KBM-7 (cell line): ENCODE measurements at regions not wholly inside any gene's neighbourhood (a gene's known extent, or its start where the extent isn't known, plus 50 kb on each side); places are given as distances from the start of the nearest gene placed in this dataset.

Source experiments
- DNase-seq: peaks from one replicate; pipeline ENCODE4 v3.0.0-alpha.2; 2015
- in situ Hi-C: fragments of 300-500 bp; cut with MboI; formaldehyde crosslinking; loops from 2 replicates; pipeline ENCODE4 v1.14.3; 2020; ENCODE audit warnings: low sequenced_read_pairs, low pct_unique_long_range_greater_than_20kb, mixed read lengths

DNA sequence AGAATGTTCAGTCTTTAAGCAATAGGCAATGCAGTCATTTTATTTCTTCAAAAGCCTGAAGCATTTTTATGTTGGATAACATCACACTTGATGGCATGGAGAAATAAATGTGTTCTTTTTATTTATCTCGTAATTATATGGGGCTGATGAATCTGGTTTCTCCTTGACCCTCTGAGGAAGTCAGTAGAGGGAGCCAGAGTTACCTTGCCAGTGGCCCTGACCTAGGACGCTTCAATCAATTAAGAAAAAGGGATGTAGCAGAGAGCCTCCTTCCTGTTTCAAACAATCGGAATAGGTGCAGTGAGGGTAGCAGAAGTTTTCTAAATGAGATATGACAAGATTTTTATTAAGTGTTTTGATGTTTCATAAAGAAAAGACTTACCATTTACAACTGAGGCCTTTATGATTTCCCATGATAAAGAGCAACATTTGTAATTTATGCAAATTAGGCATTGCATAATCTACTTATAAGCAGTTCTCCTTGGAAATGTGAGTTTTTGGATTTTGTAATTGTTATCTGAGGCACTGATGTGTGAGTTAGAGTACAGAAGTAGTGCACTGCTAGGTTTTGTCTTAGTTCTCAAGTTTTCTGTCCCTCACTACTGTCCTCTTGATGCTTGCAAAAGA lies 129.1 kb downstream of the RAP2B start:
- in situ Hi-C loops, result no loop called here
- peak; percentile 75 for DNase-seq

DNA sequence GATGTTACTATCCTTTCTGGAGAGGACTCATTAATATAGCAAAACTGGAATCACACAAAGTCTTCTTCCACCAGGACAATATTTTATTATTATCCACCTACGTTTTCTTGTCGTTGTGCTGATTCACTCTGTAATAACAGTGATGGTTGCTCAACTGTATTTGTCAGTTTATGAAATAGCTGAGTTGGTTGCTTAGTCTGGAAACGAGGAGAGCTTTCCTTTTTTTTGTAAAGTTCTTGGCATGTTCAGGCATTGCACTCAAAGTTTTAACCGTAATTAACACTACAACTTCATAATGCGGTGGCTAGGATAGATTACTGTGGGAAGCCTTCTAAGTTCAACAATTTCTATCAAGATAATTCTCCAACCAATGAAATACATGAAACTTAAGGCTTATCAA lies 131.2 kb downstream of the RAP2B start:
- DNase-seq, result no peak
- in situ Hi-C loops, result no loop called here

DNA sequence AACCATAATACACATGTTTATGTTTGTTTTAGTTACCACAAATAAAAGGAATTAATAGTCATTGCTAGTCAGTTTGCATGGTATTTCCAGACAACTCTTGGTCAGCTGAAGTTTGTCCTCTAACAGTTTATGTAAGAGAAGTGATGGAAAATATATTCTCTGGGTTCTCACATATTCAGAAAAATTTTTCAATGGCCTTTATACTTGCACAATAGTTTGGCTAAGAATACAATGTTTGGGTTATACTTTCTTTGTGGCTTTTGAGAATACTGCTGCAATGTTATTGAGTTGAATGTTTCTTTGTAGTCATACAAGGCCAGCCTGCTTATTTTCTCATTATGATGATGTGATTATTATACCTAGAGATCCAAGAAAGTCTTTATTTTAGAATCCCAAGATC lies 133.9 kb downstream of the RAP2B start:
- no peak for DNase-seq
- in situ Hi-C loops, result no loop called here

DNA sequence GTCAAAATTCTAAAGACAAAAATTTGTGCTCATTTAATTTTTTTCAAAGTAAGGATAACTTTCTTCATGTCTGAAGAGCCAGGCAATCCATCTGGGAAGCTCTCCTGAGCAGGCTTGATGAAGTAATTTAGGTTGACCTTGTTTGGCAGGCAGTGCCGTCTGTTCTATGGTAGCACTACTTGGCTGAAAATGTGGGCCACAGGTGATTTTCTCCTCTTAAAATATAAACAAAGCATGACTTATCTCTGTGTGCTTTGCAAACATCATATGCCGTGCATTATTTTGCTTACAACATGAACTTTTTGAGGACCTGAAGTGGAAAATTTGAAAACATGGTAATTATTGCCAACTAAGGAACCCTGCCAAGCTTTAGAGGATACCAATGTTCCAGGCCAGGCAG lies 143.2 kb downstream of the RAP2B start:
- DNase-seq, result no peak
- in situ Hi-C loops, result no loop called here

DNA sequence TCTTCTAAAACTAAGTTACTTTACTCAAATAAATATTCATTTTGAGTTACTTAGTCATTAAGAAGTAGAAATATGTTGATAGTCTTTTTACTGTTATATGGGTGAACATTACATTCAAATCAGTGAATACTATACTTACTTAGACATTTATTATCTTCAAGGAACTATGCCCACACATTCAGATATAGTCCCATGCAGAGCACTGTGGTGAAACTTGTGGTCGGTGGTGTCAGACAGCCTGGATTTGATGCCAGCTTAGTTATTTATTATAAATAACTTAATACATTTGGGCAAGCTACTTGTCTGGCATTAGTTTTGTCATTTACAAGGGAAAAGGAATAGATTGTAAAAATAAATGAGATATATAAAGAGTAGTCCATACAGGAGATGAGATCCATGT lies 149.5 kb downstream of the RAP2B start:
- DNase-seq, result no peak
- in situ Hi-C loops, result no loop called here

DNA sequence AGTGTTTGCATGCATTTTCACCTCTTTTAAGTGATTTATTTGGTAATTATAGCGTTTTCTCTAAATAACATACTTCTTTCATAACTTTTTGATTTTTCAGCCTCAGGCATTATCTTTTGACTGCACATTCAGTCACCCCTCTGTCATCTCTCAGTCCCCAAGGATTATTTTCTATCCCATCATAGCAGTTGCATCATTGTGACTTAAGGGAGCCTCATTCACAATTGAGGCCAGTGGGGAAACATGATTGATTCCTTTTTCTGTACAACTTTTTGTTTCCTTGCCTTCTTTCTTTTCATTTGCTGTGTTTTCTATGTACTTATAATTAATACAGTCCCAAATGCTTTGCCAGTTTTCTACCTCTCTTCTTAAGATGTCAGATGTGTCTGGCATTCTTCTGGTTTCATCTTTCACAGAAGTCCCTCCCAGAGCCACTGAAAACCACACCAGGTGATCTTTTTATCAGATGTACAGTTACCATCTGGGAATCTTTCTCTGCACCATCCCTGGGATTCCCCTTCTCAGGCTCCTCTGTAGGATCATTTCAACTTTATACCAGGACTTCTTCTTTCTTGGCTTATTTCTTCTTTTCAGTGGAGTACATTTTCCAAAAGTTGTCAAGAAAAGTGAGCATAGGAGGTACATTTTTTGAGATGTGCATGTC lies 151.4 kb downstream of the RAP2B start:
- in situ Hi-C loops, result no loop called here
- no peak for DNase-seq

DNA sequence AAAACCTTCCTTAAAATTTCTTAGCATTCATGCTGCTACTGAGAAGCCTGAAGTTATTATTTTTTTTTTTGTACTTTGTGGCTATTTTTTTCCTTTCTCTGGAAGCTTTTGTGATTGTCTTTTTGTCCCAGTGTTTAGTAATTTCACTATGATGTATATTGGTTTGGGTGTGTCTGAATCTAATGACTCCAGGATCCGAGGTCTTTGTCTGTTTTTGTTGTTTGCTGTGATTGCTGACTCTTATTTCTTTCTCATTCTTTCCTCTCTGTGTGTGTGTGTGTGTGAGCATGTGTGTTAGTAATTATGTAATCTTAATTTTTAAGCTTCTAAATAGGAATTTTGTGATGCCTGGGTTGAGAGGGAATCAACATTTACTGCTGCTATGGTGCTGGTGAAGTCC lies 152.0 kb downstream of the RAP2B start:
- in situ Hi-C loops, result no loop called here
- DNase-seq, result no peak

DNA sequence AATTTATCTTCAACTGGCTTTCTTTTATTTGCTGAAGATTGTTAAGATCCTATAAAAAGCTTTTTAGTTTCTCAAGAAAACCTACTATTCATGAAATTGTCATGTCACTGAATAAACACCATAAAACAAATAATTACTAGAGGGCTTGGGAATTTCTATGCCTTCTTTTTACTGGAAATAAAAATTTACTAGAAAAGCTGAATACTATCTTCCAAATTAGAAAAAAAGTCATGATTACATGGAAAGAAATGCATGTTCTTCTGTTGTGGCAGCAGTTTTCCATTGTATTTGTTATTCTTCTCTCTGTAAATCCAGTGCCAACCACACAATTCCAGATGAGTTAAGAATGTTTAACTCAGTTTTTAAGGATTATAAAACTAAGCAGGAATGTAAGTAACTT lies 153.8 kb downstream of the RAP2B start:
- in situ Hi-C loops, result no loop called here

DNA sequence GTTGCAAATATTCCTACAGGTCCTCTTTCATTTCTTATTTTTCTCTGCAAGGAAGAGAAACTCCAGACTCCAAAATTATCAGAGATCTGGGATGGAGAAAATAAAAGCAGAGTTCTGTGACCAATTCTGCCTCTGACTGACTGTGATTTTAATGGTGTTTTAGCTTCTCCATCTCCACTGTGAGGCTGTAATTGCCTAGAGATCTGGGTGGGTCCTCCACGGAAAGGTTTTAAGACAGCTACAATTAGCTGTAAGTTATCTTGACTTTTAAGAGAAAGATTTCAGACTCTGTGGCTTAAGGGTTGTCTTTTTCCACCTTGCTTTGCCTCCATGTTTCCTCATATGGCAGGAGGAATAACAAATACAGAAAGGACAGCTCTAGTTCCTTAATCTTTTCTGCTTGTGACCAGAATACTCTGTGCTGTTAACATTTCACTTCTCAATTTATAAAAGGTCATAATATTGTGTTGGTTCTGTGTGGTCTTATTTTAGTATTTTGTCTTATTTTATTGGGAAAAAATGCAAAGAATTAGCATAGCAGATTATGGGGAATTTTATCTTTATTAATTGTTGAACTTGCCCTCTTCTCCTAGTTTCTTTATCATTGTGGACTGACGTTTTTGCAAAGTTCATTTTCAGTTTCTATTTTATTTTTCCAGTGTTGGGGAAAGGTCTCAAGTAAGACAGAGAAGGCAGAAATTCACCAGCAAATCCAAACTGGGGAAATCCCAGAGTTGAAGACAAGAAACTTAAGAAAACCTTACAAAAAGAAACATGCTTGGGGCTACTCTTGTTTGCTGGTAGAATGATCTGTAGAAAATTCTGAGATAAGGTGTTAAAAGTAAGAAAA lies 157.9 kb downstream of the RAP2B start:
- in situ Hi-C loops, result no loop called here
- DNase-seq, result no peak

More for the DNA sequence above, 153.8 kb downstream of the RAP2B start:
- DNase-seq, result no peak

DNA sequence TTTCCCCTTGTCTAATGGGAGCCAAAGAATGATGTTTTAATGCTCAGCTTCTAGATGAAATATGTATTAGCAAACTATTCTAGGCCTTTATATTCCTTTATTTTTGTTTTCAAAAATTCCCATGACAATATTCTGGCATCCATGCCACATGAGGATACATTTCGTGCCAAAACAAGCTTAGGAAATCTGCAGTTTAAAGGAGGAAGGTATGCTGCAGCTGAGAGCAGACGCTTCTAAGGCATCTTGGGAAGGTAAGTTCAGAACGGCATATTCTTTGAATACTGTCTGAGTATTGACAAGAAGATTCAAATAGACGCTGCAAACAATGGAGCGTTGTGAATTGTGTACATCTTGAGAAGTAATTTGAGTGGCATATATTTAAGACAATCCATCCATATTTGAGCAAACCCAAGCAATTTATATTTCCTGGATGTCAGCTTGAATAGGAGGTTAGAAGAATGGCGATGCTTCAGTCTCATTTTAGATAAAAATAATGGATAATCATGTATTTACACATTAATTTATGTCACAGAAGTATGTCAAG lies 158.6 kb downstream of the RAP2B start:
- no peak for DNase-seq

DNA sequence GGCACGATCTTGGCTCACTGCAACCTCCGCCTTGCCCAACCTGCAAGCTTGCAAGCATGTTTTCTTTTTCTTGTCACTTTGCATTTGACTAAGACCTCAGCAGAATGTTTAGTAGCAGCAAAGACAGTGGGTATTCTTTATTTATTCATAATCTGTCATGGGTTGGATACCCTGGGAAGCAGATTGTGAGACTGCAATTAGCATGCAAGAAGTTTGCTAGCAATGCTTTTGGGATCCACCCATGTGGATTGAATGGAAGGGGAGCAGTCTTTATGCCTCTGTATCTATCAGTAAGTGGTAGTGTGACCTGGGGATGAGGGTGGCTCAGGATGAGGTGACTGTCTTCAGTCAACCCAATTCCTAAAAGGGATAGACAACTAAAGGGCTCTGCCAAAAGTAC lies 166.7 kb downstream of the RAP2B start:
- in situ Hi-C loops, result no loop called here
- no peak for DNase-seq

More for the DNA sequence above, 158.6 kb downstream of the RAP2B start:
- in situ Hi-C loops, result no loop called here

DNA sequence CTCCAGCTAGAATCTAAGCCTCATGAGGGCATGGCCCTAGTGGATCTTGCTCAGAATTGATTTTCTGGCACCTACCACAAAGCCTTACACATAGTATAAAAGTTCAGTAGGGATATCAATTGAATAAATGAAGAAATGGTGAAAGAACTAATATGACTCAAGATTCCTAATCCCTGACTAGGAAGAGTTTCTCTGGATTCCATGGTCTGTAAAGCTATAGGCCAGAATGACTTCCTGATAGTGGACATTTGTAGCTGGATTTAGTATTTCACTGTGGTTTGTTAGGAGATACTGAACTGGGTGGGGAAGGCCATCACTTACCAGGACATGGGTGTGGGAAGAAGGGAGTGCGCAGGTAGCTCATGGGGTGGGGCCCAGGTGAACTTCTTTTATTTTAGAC lies 168.9 kb downstream of the RAP2B start:
- in situ Hi-C loops, result no loop called here
- no peak for DNase-seq

DNA sequence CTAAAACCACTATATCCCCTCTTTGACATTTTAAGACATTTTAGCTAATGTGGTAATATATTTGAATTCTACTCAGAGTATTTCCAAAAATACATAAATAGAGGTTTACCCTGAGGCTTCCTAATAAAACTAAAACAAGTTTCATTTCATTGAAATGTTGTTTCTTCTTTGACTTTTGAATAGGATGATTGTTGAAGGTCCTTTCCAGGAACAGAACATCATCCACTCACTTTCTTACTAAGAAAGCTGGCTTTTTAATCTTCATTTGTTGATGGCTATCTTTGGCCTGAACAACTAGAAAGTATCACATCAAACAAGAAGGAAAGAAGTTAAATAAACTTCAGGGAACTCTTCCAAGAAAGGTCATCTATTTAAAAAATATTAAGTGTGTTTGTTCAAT lies 169.7 kb downstream of the RAP2B start:
- DNase-seq, result no peak
- in situ Hi-C loops, result no loop called here

DNA sequence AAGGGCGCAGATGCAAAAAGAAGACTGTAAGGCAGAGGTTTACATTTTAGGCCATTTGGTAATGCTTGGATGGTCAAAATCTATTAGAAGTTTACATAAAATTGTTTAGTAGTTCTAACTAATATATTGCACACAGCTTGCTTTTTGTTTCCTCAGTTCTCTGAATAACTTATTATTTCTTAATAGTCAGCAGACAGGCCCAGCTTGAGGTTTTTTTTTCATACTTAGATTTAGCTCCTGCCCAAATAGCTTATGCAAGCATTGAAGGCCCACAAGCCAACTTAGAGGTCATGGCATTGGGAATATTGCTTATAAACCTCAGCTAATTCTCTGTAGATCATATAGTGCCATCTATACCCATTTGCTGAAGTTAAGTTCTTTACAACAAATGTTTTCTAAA lies 172.5 kb downstream of the RAP2B start:
- DNase-seq, result no peak
- in situ Hi-C loops, result no loop called here

DNA sequence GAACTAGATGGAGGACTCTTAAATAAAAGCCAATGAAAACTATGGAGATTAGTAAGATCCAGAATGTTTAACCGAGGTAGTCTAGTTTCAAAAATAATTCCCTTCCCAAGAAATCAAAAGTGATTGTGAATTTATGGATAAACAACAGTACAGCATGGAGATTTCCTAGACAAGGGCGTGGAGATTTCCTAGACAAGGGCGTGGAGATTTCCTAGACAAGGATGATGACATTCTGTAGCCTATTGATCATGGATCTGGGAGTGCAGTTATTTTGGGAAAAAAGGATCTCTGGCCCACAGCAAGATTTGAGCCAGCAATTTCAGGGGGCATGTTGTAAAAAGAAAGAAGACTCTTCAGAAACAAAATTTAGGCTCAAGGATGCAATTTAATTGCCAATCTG lies 175.3 kb downstream of the RAP2B start:
- DNase-seq, result no peak
- in situ Hi-C loops, result no loop called here

DNA sequence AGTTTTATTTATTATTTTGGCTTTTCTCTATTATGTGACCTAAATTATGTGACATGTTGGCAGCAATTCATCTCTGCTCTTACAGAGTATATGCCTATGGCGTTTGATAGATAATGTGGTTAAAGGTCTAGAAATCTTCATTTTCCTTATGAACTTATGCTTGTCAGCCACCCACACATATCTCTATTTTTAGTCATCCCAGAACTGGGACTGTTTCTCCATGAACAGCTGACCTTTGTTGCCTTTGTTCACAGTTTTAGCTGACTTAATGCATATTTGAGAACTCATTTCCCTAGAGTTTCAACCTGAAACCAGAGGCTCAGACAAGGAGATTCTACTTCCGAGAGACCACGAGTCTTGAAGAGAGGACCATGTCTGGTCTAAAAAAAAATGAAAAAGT lies 176.5 kb downstream of the RAP2B start:
- in situ Hi-C loops, result no loop called here
- no peak for DNase-seq

DNA sequence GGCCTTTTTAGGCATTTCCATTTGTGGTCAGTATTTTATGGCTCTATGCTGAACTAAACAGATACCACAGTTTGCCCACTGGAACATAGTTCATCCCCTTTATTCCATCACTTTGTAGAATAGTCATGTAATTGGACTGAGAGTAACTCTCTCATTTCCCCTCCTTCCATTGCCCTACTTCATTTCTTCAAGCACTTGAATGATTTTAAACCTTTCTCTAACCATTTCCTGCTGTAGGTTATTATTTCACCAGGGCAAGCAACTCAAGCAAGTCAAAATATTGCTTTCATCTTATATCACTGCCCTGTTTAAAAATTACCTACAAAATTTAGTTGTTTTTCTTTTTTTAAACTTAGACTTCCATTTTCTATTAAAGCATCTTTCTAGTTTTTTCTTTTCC lies 177.0 kb downstream of the RAP2B start:
- no peak for DNase-seq
- in situ Hi-C loops, result no loop called here

DNA sequence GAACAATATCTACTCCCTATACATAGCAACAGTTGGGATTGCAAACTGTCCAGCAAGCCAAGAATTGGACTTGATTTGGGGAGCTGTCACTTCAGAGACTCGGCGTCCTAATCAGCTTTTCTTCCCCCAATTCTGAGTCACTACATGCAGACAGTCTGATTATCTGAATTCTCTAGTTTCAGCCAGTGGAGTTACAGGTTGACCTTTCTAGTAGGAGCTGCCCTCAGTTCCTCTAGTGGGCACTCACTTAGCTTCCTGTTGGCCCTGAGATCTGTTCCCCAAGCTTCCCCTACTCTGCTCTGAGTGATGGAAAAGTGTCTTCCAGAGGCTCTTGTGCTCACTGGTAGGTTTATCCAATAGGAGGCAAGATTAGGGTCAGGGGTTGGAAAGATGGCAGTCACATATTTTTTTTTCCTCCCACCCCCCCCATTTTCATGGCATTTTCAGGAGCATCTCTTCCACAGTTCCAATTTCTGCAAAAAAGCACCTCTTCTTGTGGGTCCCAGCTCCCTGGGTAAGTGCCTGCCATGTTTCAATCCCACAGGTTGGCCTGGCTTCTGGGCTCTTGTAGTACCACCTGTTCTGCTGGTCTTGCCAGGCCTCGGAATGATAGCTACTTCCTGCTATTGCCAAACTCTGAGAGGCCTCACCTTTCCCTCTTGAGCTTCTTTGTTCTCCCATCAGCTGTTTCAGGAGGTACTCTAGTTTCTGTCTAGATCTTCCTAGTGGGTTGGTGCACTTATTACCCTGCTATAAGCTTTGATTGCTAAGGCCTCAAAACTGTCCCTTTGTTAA lies 182.2 kb downstream of the RAP2B start:
- in situ Hi-C loops, result no loop called here
- DNase-seq, result no peak

DNA sequence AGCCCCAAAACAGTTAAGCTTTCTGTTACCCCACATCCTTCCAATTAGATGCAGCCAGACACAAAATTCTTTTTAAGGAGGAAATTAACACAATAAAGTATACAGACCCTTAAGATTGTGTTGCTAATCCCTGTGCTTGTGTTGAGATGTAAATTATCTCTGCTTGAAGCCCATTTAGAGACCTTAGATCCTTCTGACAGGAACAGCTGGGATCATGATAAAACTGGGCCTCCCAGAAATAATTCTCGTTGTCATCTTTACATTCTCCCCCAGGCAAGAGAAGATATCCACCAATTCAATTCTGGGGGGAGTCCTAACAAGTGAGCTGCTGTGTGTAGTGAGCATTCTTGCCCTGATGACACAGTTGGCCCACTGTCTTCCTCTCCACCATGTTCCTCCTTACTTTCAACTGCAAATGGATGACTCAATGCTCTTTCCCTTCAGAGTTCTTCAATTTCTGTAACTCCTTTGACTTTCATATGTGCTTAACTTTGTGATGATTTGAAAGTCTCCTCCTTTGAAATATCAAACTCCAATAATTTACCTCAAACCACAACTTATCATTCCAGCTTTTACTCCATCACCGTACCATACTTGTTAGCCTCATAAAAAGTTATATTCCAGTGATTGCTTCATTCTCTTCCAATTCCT lies 186.6 kb downstream of the RAP2B start:
- DNase-seq, result no peak
- in situ Hi-C loops, result no loop called here
